Mesenchymal stem cell (in vitro differentiated cells and primary cell): ENCODE measurements at regions not wholly inside any gene's neighbourhood (a gene's known extent, or its start where the extent isn't known, plus 50 kb on each side); places are given as distances from the start of the nearest gene placed in this dataset.

Experiments
- DNase-seq: peaks from one replicate; pipeline ENCODE4 v3.0.0-alpha.2; 2013
- H2AFZ ChIP-seq: one replicate; pipeline ENCODE4 v1.6.1; 2013; ENCODE audit warnings: low read depth, mild to moderate bottlenecking, control low read depth, inconsistent platforms, low read length, moderate library complexity
- H2AK5ac ChIP-seq: 2 replicates; pipeline ENCODE4 v1.6.1; 2013; ENCODE audit warnings: low read length, moderate library complexity, mild to moderate bottlenecking, inconsistent platforms; ENCODE audit not compliant: severe bottlenecking
- H2BK120ac ChIP-seq: one replicate; pipeline ENCODE4 v1.6.1; 2013; ENCODE audit warnings: low read depth, mild to moderate bottlenecking, inconsistent platforms, low read length, moderate library complexity
- H2BK12ac ChIP-seq, 2 experiments: one replicate each; pipeline ENCODE4 v1.6.1; 2013; ENCODE audit warnings: inconsistent platforms in 2 of 2, low read length in 2 of 2, mild to moderate bottlenecking in 2 of 2, moderate library complexity in 2 of 2, control low read depth in 1 of 2
- H2BK15ac ChIP-seq: one replicate; pipeline ENCODE4 v1.6.1; 2013; ENCODE audit warnings: mild to moderate bottlenecking, low read depth, inconsistent platforms; ENCODE audit not compliant: poor library complexity, severe bottlenecking
- H2BK5ac ChIP-seq: 2 replicates; pipeline ENCODE4 v1.6.1; 2013; ENCODE audit warnings: low read depth, mild to moderate bottlenecking, low read length, control low read depth, inconsistent platforms; ENCODE audit not compliant: poor library complexity, severe bottlenecking
- H3K14ac ChIP-seq, 2 experiments: one replicate each; pipeline ENCODE4 v1.6.1; 2013; ENCODE audit warnings: inconsistent platforms in 2 of 2, low read length in 2 of 2, control low read depth in 1 of 2, mild to moderate bottlenecking in 1 of 2, moderate library complexity in 1 of 2
- H3K18ac ChIP-seq, 2 experiments: one replicate each; pipeline ENCODE4 v1.6.1; 2013; ENCODE audit warnings: inconsistent platforms in 2 of 2, low read length in 2 of 2, control low read depth in 1 of 2, low read depth in 1 of 2, mild to moderate bottlenecking in 1 of 2
- H3K23ac ChIP-seq, 2 experiments: one replicate each; pipeline ENCODE4 v1.6.1; 2013; ENCODE audit warnings: inconsistent platforms in 2 of 2, low read length in 2 of 2, mild to moderate bottlenecking in 2 of 2, moderate library complexity in 2 of 2, control low read depth in 1 of 2
- H3K27ac ChIP-seq: 2 replicates; pipeline ENCODE4 v1.5.1; 2013; ENCODE audit warnings: mild to moderate bottlenecking, moderate library complexity, low read length, control low read depth, inconsistent platforms; ENCODE audit not compliant: poor library complexity, severe bottlenecking
- H3K27me3 ChIP-seq, 2 experiments: 2 replicates each; pipeline versions ENCODE4 v1.6.1 to v1.7.0; 2013; ENCODE audit warnings: low read length in 2 of 2, mild to moderate bottlenecking in 2 of 2, moderate library complexity in 2 of 2, control low read depth in 1 of 2, inconsistent platforms in 1 of 2; ENCODE audit not compliant: control insufficient read depth in 1 of 2, insufficient read depth in 1 of 2
- H3K36me3 ChIP-seq, 2 experiments: 2 replicates each; pipeline versions ENCODE4 v1.6.1 to v1.7.0; 2013; ENCODE audit warnings: low read length in 2 of 2, control low read depth in 1 of 2, inconsistent platforms in 1 of 2, low read depth in 1 of 2, mild to moderate bottlenecking in 1 of 2; ENCODE audit not compliant: insufficient read depth in 2 of 2, control insufficient read depth in 1 of 2
- H3K4ac ChIP-seq, 2 experiments: one replicate each; pipeline ENCODE4 v1.6.1; 2013; ENCODE audit warnings: inconsistent platforms in 2 of 2, low read length in 2 of 2, mild to moderate bottlenecking in 2 of 2, moderate library complexity in 2 of 2, control low read depth in 1 of 2, low read depth in 1 of 2
- H3K4me1 ChIP-seq: 2 replicates; pipeline ENCODE4 v1.6.1; 2013; ENCODE audit warnings: low read depth, low read length, control low read depth; ENCODE audit not compliant: control insufficient read depth, insufficient read depth
- H3K4me2 ChIP-seq: 2 replicates; pipeline ENCODE4 v1.6.1; 2013; ENCODE audit warnings: low read length, mild to moderate bottlenecking, inconsistent platforms; ENCODE audit not compliant: poor library complexity, severe bottlenecking
- H3K4me3 ChIP-seq, 2 experiments: 2 replicates each; pipeline versions ENCODE4 v1.5.1 to v1.7.0; 2013; ENCODE audit warnings: low read length in 2 of 2, mild to moderate bottlenecking in 2 of 2, control low read depth in 1 of 2, low read depth in 1 of 2; ENCODE audit not compliant: insufficient read depth in 1 of 2
- H3K79me1 ChIP-seq: replicated peaks from 2 replicates; pipeline ENCODE4 v1.6.1; 2013; ENCODE audit warnings: mild to moderate bottlenecking, control low read depth, low read length, inconsistent platforms; ENCODE audit not compliant: poor library complexity, severe bottlenecking
- H3K9ac ChIP-seq: 2 replicates; pipeline ENCODE4 v1.7.0; 2013; ENCODE audit warnings: mild to moderate bottlenecking, low read length, moderate library complexity
- H3K9me3 ChIP-seq: 2 replicates; pipeline ENCODE4 v1.7.0; 2013; ENCODE audit warnings: mild to moderate bottlenecking, low read length; ENCODE audit not compliant: control insufficient read depth
- H4K8ac ChIP-seq: one replicate; pipeline ENCODE4 v1.6.1; 2013; ENCODE audit warnings: inconsistent platforms, mild to moderate bottlenecking, low read length, moderate library complexity
- H4K91ac ChIP-seq: one replicate; pipeline ENCODE4 v1.6.1; 2013; ENCODE audit warnings: mild to moderate bottlenecking, low read length, inconsistent platforms
- WGBS: methylation state at CpG from one replicate; pipeline ENCODE4 v1.1.7; 2013; ENCODE audit warnings: mixed read lengths; 5-methylcytosine and 5-hydroxymethylcytosine counted together

DNA sequence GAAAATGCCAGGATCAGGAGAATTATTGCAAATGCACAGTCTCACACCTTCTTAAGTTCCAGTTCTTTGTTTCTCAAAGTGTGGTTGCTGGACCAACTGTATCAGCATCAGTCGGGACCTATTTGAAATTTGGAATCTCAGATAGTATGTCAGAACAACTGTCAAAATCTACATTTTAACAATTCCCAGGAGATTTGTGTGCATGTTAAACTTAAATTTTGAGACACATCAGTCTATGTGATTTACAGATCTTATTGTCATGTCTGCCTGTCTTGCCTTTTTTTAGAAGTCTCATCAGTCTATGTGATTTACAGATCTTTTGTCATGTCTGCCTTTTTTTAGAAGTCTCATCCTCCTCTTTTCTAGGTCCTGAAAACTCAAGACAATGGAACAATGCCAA lies 243.6 kb upstream of the MEIS1 start:
- no peaks in the 10 kb centered on the region for H3K4me1 ChIP-seq
- no peak overlapping the region for H2AK5ac ChIP-seq
- H3K18ac ChIP-seq: no peak overlapping the region
- H3K27ac ChIP-seq: no peak overlapping the region
- DNase-seq: no peak
- H3K4me2 ChIP-seq: no peak overlapping the region
- H3K79me1 ChIP-seq: no peaks in the 10 kb centered on the region
- no peak overlapping the region for H3K23ac ChIP-seq
- no peak overlapping the region for H4K91ac ChIP-seq
- WGBS: no CpG with 5 or more reads among the region's 1 CpG
- no peak overlapping the region for H2AFZ ChIP-seq
- H2BK120ac ChIP-seq: no peak overlapping the region
- no peak overlapping the region for H2BK5ac ChIP-seq
- no peak overlapping the region for H4K8ac ChIP-seq
- no peak overlapping the region for H3K9ac ChIP-seq
- H3K36me3 ChIP-seq: no peaks in the 10 kb centered on the region
- no peaks in the 10 kb centered on the region for H3K9me3 ChIP-seq
- no peak overlapping the region for H2BK15ac ChIP-seq
- H3K4ac ChIP-seq: no peak overlapping the region
- H3K4me3 ChIP-seq: no peak overlapping the region
- H3K14ac ChIP-seq: no peak overlapping the region
- peaks cover 0 to 6% of the 10 kb centered on the region in 2 experiments for H3K27me3 ChIP-seq
- H2BK12ac ChIP-seq: no peak overlapping the region

GRCh38 chr2:66189553-66189952 lies 245.4 kb upstream of the MEIS1 start:
- Histone ChIP-seq H4K91ac (no peak overlapping the region), H3K4me1 (no peaks in the 10 kb centered on the region), H3K79me1 (no peaks in the 10 kb centered on the region), H2AFZ (no peak overlapping the region), H3K27me3 (peaks cover 0 to 6% of the 10 kb centered on the region in 2 experiments), H3K14ac (no peak overlapping the region), H3K4ac (no peak overlapping the region), H3K9ac (no peak overlapping the region), H3K36me3 (no peaks in the 10 kb centered on the region), H3K23ac (no peak overlapping the region), H3K4me3 (no peak overlapping the region), H3K27ac (no peak overlapping the region), H3K9me3 (no peaks in the 10 kb centered on the region), H2BK12ac (no peak overlapping the region), H2AK5ac (no peak overlapping the region), H4K8ac (no peak overlapping the region), H2BK15ac (no peak overlapping the region), H2BK5ac (no peak overlapping the region), H2BK120ac (no peak overlapping the region), H3K18ac (no peak overlapping the region), H3K4me2 (no peak overlapping the region)
- DNase-seq: peak; percentile 3

DNA sequence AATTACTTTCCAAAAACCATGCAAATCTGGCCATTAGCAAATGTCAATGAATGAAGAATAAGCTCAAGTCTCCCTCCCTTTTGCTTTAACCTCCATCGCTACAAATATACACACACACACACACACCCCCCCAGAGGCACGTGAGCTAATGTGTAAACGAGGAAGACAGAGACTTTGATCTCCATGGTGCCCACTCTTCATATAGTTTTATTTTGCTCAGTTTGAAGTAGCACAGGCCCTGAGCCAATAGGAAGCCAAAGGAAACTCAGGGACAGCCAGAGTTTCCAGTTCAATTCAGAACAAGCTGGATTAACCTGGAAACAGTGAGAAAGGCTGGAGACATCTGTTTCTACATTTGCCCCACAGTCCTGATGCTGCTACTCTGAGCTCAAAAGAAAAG lies 248.4 kb upstream of the MEIS1 start:
- no peaks in the 10 kb centered on the region for H3K9me3 ChIP-seq
- H3K36me3 ChIP-seq: no peaks in the 10 kb centered on the region

DNA sequence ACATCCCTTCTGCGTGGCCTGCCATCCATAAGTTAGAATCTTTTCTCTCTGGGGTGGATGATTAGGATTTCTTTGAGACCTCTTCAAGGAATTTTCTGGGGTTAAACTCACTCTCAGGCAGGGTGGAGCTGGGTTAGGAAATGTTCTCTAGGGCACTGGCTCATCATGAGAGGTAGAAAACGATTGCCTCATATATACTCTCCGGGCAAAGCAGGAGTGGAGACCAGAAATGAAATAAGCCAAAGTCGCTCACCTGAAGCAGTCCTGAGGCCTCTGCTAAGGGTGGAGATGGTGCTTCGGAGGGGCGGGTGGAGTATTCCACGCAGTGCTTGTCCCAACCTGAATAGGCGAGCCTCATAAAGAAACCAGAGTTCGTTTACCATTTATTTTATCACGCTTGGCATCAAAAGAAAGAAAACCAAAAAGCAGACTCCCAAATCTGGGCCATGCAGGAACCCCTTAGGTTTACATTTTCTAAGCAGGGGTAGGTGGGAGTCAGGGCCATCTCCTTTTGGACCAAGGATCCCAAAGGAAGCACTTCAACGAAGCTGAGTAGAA lies 249.3 kb upstream of the MEIS1 start:
- Histone ChIP-seq H2BK15ac (no peak overlapping the region), H3K9ac (no peak overlapping the region), H3K4me2 (no peak overlapping the region), H3K27ac (no peak overlapping the region), H3K27me3 (no peaks in the 10 kb centered on the region), H3K36me3 (no peaks in the 10 kb centered on the region), H2BK5ac (no peak overlapping the region), H2BK12ac (no peak overlapping the region), H3K18ac (no peak overlapping the region), H3K9me3 (no peaks in the 10 kb centered on the region), H3K4me1 (no peaks in the 10 kb centered on the region), H2AK5ac (no peak overlapping the region), H3K23ac (no peak overlapping the region), H3K79me1 (no peaks in the 10 kb centered on the region), H2BK120ac (no peak overlapping the region), H3K14ac (no peak overlapping the region), H3K4me3 (no peak overlapping the region), H2AFZ (no peak overlapping the region), H4K8ac (no peak overlapping the region), H4K91ac (no peak overlapping the region), H3K4ac (no peak overlapping the region)
- DNase-seq: no peak
- WGBS: 85% methylated on average over 10 of the region's 11 CpGs

More for the DNA sequence above, 248.4 kb upstream of the MEIS1 start:
- no peak overlapping the region for H2AK5ac ChIP-seq
- H2AFZ ChIP-seq: no peak overlapping the region
- H3K9ac ChIP-seq: no peak overlapping the region
- H3K27me3 ChIP-seq: no peaks in the 10 kb centered on the region
- no peaks in the 10 kb centered on the region for H3K4me1 ChIP-seq
- H3K79me1 ChIP-seq: no peaks in the 10 kb centered on the region
- H3K23ac ChIP-seq: no peak overlapping the region
- WGBS: 74% methylated on average over 3 of the region's 3 CpGs
- H3K14ac ChIP-seq: no peak overlapping the region
- no peak overlapping the region for H3K4me2 ChIP-seq
- H2BK12ac ChIP-seq: no peak overlapping the region
- DNase-seq: no peak
- no peak overlapping the region for H2BK5ac ChIP-seq
- no peak overlapping the region for H4K8ac ChIP-seq
- no peak overlapping the region for H3K4me3 ChIP-seq
- no peak overlapping the region for H3K27ac ChIP-seq
- H2BK120ac ChIP-seq: no peak overlapping the region
- no peak overlapping the region for H2BK15ac ChIP-seq
- H3K18ac ChIP-seq: no peak overlapping the region
- H4K91ac ChIP-seq: no peak overlapping the region
- H3K4ac ChIP-seq: no peak overlapping the region
